ENCODE measurements at regions not wholly inside any gene's neighbourhood (a gene's known extent, or its start where the extent isn't known, plus 50 kb on each side); places are given as distances from the start of the nearest gene placed in this dataset.

DNA sequence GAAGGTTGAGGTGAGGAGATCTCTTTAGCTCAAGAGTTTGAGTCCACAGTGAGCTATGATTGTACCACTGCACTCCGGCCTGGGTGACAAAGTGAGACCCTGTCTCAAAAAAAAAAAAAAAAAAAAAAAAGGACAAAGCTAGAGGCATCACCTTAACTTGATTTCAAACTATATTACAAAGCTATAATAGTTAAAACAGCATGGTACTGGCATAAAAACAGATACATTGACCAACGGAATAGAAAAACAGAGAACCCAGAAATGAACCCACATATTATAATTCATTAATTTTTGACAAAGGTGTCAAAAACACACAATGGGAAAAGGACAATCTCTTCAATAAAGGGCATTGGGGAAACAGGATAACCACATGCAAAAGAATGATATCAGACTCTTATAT is 50.8 kb upstream of the MBOAT1 start:
- intact Hi-C loops (cut with micrococcal nuclease), result no loop called here
- H3K9me3 ChIP-seq (ENCODE audit: low read length), result 0 out of 2 replicates have a peak, but pooled peaks cover 5% of the 10 kb centered on the region
- TF ChIP-seq, protein P1, sequence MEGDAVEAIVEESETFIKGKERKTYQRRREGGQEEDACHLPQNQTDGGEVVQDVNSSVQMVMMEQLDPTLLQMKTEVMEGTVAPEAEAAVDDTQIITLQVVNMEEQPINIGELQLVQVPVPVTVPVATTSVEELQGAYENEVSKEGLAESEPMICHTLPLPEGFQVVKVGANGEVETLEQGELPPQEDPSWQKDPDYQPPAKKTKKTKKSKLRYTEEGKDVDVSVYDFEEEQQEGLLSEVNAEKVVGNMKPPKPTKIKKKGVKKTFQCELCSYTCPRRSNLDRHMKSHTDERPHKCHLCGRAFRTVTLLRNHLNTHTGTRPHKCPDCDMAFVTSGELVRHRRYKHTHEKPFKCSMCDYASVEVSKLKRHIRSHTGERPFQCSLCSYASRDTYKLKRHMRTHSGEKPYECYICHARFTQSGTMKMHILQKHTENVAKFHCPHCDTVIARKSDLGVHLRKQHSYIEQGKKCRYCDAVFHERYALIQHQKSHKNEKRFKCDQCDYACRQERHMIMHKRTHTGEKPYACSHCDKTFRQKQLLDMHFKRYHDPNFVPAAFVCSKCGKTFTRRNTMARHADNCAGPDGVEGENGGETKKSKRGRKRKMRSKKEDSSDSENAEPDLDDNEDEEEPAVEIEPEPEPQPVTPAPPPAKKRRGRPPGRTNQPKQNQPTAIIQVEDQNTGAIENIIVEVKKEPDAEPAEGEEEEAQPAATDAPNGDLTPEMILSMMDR (conservative IDR thresholded peaks at IDR 0.05; ENCODE audit: low read depth, low read length), result no peak
- ChIA-PET POLR2A (ENCODE audit: unreplicated experiment) (no interaction called here), CTCF (no interaction called here)
- no peaks in the 10 kb centered on the region for H3K9me2 ChIP-seq (replicated peaks; ENCODE audit: low read length)
- no peaks in the 10 kb centered on the region for H3F3A ChIP-seq (ENCODE audit: low read length, unreplicated experiment)
- no peaks in the 10 kb centered on the region for H4K20me1 ChIP-seq (ENCODE audit: low read length)
- no peak for ATAC-seq
- no TSS peak for BruUV-seq (replicated peaks)
- no peaks in the 10 kb centered on the region for H3K36me3 ChIP-seq (ENCODE audit: low read depth, low read length)
- H3K27me3 ChIP-seq (ENCODE audit: low read length), result no peaks in the 10 kb centered on the region
- H2AFZ ChIP-seq (ENCODE audit: low read length), result no peak overlapping the region
- DNase-seq, result no peak
- H3K4me1 ChIP-seq (ENCODE audit: insufficient read depth, low read length), result peaks cover 16% of the 10 kb centered on the region
- no peaks in the 10 kb centered on the region for H3K79me2 ChIP-seq (ENCODE audit: low read length)
- H3K4me2 ChIP-seq (ENCODE audit: low read length), result no peak overlapping the region
- no peak overlapping the region for H3K4me3 ChIP-seq (ENCODE audit: low read length)
- no peak overlapping the region for H3K27ac ChIP-seq (ENCODE audit: low read length)
- no peak overlapping the region for H3K9ac ChIP-seq (ENCODE audit: low read length)

DNA sequence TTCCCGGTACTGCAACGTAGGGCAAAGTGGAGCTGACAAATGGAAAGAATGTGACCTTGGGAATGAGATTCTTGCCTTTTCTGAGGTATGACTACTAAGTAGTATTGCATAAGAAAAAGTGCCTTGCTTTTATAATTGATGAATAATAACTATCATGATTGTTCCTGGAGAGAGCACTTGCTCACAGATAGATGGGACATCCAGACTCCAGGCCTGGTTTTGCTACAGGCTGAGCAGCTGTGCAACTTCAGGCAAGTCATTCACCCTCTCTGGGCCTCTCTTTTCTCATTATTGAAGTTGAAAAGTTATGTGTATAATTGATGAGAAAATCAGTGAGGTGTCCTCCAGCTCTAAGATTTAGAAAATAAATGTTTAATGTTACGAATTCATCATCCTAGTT is 53.6 kb upstream of the MBOAT1 start:
- no peaks in the 10 kb centered on the region for H3K79me2 ChIP-seq (ENCODE audit: low read length)
- ATAC-seq (no peak), DNase-seq (no peak)
- BruUV-seq (replicated peaks), result no TSS peak
- no peak overlapping the region for H3K4me3 ChIP-seq (ENCODE audit: low read length)
- no peak overlapping the region for H2AFZ ChIP-seq (ENCODE audit: low read length)
- H3K9ac ChIP-seq (ENCODE audit: low read length), result no peak overlapping the region
- H3K27ac ChIP-seq (ENCODE audit: low read length), result peak overlapping the region; percentile 94
- H3K9me3 ChIP-seq (ENCODE audit: low read length), result 0 out of 2 replicates have a peak, but pooled peaks cover 5% of the 10 kb centered on the region
- no peak overlapping the region for H3K4me2 ChIP-seq (ENCODE audit: low read length)
- H3F3A ChIP-seq (ENCODE audit: low read length, unreplicated experiment), result no peaks in the 10 kb centered on the region
- POLR2A ChIA-PET (ENCODE audit: unreplicated experiment), result no interaction called here
- no peaks in the 10 kb centered on the region for H3K27me3 ChIP-seq (ENCODE audit: low read length)
- CTCF ChIA-PET, result no interaction called here
- no peaks in the 10 kb centered on the region for H3K9me2 ChIP-seq (replicated peaks; ENCODE audit: low read length)
- intact Hi-C loops (cut with micrococcal nuclease), result no loop called here
- H4K20me1 ChIP-seq (ENCODE audit: low read length), result no peaks in the 10 kb centered on the region
- H3K36me3 ChIP-seq (ENCODE audit: low read depth, low read length), result no peaks in the 10 kb centered on the region
- TF ChIP-seq, protein P1 (conservative IDR thresholded peaks at IDR 0.05; ENCODE audit: low read depth, low read length), result no peak
- no peak for TF ChIP-seq EZH2 (IDR thresholded peaks at IDR 0.05; ENCODE audit: low read length, unreplicated experiment)
- TF ChIP-seq EZH2phosphoT487 (IDR thresholded peaks at IDR 0.05; ENCODE audit: borderline replicate concordance, low read length), result no peak
- H3K4me1 ChIP-seq (ENCODE audit: insufficient read depth, low read length), result peaks cover 17% of the 10 kb centered on the region

DNA sequence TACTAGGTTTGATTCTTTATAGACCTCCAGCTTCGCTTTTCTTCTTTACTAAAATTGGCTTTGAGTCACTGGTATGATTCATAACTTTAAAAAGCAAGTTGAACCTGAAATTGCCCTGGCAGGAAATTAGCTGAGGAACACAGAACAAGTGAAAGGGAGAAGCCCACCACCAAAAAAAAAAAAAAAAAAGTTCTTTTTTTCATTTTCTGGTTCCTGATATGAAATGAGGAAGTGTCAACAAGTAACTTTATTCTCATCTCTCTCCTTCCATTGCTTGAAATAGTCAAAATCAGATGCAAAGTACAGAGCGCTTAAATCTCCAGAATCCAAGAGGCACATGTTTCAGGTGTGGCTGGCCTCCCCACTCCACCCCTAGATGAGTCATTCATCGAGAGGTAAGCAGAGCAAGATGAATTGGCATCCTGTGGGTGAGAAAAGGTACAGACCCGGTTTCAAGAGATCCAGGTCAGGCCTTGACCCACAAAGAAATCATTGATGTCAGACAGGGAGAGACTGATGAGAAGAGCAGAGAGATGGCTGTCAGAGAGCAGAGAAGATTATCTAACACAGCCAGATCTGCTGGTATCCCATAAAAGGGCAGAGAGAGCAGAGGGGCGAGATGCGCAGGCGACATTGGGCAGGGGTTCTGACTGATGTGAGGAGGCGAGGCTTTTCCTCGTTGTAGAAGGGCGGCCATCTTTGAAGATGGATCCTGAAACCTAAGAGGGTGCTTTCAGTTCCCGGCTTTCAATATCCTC is 54.8 kb upstream of the MBOAT1 start:
- peak overlapping the region; percentile 59 for H3K9ac ChIP-seq (ENCODE audit: low read length)
- no peaks in the 10 kb centered on the region for H3K36me3 ChIP-seq (ENCODE audit: low read depth, low read length)
- no peaks in the 10 kb centered on the region for H4K20me1 ChIP-seq (ENCODE audit: low read length)
- H2AFZ ChIP-seq (ENCODE audit: low read length), result peak overlapping the region; percentile 60
- no peak overlapping the region for H3K4me3 ChIP-seq (ENCODE audit: low read length)
- TF ChIP-seq EZH2phosphoT487 (IDR thresholded peaks at IDR 0.05; ENCODE audit: borderline replicate concordance, low read length) (no peak), EZH2 (IDR thresholded peaks at IDR 0.05; ENCODE audit: low read length, unreplicated experiment) (no peak)
- TF ChIP-seq, protein P1 (conservative IDR thresholded peaks at IDR 0.05; ENCODE audit: low read depth, low read length), result no peak
- CTCF ChIA-PET, result no interaction called here
- peaks cover 17% of the 10 kb centered on the region for H3K4me1 ChIP-seq (ENCODE audit: insufficient read depth, low read length)
- peak overlapping the region; percentile 94 for H3K27ac ChIP-seq (ENCODE audit: low read length)
- no peaks in the 10 kb centered on the region for H3K27me3 ChIP-seq (ENCODE audit: low read length)
- no peaks in the 10 kb centered on the region for H3F3A ChIP-seq (ENCODE audit: low read length, unreplicated experiment)
- H3K9me3 ChIP-seq (ENCODE audit: low read length), result 0 out of 2 replicates have a peak, but pooled peaks cover 5% of the 10 kb centered on the region
- no TSS peak for BruUV-seq (replicated peaks)
- peak overlapping the region; percentile 48 for H3K4me2 ChIP-seq (ENCODE audit: low read length)
- DNase-seq (peak; percentile 87), ATAC-seq (peak; percentile 78)
- no peaks in the 10 kb centered on the region for H3K79me2 ChIP-seq (ENCODE audit: low read length)
- H3K9me2 ChIP-seq (replicated peaks; ENCODE audit: low read length), result no peaks in the 10 kb centered on the region
- intact Hi-C loops (cut with micrococcal nuclease), result no loop called here
- POLR2A ChIA-PET (ENCODE audit: unreplicated experiment), result no interaction called here
